ENCODE measurements at regions not wholly inside any gene's neighbourhood (a gene's known extent, or its start where the extent isn't known, plus 50 kb on each side); places are given as distances from the start of the nearest gene placed in this dataset.

- H3K27me3 Mint-ChIP-seq: no peaks in the 10 kb centered on the region
- H3K9me3 Mint-ChIP-seq: no peaks in the 10 kb centered on the region
- TF ChIP-seq CTCF (IDR thresholded peaks at IDR 0.05): no peak
- DNase-seq: no peak
- CTCF ChIA-PET: no interaction called here
- ATAC-seq (ENCODE audit: low read depth): no peak
- POLR2A ChIA-PET: no interaction called here
- no peak overlapping the region for H3K4me3 Mint-ChIP-seq
- no peaks in the 10 kb centered on the region for H3K36me3 Mint-ChIP-seq (ENCODE audit: low read depth)
- no peaks in the 10 kb centered on the region for H3K4me1 Mint-ChIP-seq
- no peak overlapping the region for H3K27ac Mint-ChIP-seq
- intact Hi-C loops (cut with micrococcal nuclease): no loop called here
Observed at GRCh38 chr3:110654843-110655502, 416.6 kb upstream of the NECTIN3 start.

- ATAC-seq (ENCODE audit: low read depth) (no peak), DNase-seq (no peak)
- no peak for TF ChIP-seq CTCF (IDR thresholded peaks at IDR 0.05)
- ChIA-PET POLR2A (no interaction called here), CTCF (no interaction called here)
- Mint-ChIP-seq H3K9me3 (no peaks in the 10 kb centered on the region), H3K4me3 (no peak overlapping the region), H3K36me3 (ENCODE audit: low read depth) (no peaks in the 10 kb centered on the region), H3K27me3 (no peaks in the 10 kb centered on the region), H3K4me1 (no peaks in the 10 kb centered on the region), H3K27ac (no peak overlapping the region)
- intact Hi-C loops (cut with micrococcal nuclease): no loop called here
Observed at GRCh38 chr3:110656394-110657025, 415.1 kb upstream of the NECTIN3 start.

GRCh38 chr3:110664148-110664547 is 407.5 kb upstream of the NECTIN3 start:
- POLR2A ChIA-PET: no interaction called here
- no peak for ATAC-seq (ENCODE audit: low read depth)
- DNase-seq: no peak
- peaks cover 4% of the 10 kb centered on the region for H3K9me3 Mint-ChIP-seq
- no peak overlapping the region for H3K27ac Mint-ChIP-seq
- CTCF ChIA-PET: no interaction called here
- H3K36me3 Mint-ChIP-seq (ENCODE audit: low read depth): no peaks in the 10 kb centered on the region
- no peaks in the 10 kb centered on the region for H3K27me3 Mint-ChIP-seq
- TF ChIP-seq CTCF (IDR thresholded peaks at IDR 0.05): no peak
- no peaks in the 10 kb centered on the region for H3K4me1 Mint-ChIP-seq
- intact Hi-C loops (cut with micrococcal nuclease): no loop called here
- H3K4me3 Mint-ChIP-seq: no peak overlapping the region

GRCh38 chr3:110666495-110666894 is 405.1 kb upstream of the NECTIN3 start:
- DNase-seq (no peak), ATAC-seq (ENCODE audit: low read depth) (no peak)
- Mint-ChIP-seq H3K9me3 (peaks cover 12% of the 10 kb centered on the region), H3K27ac (no peak overlapping the region), H3K4me3 (no peak overlapping the region), H3K27me3 (no peaks in the 10 kb centered on the region), H3K36me3 (ENCODE audit: low read depth) (no peaks in the 10 kb centered on the region), H3K4me1 (no peaks in the 10 kb centered on the region)
- TF ChIP-seq CTCF (IDR thresholded peaks at IDR 0.05): no peak
- POLR2A ChIA-PET: no interaction called here
- intact Hi-C loops (cut with micrococcal nuclease): no loop called here
- CTCF ChIA-PET: interaction anchor here (0.6 kb wide), 1 partner anchor 470 kb away, joined by 4 read pairs; no protein-coding TSS in a partner anchor

- Mint-ChIP-seq H3K4me1 (no peaks in the 10 kb centered on the region), H3K36me3 (ENCODE audit: low read depth) (no peaks in the 10 kb centered on the region), H3K27me3 (no peaks in the 10 kb centered on the region), H3K4me3 (no peak overlapping the region), H3K9me3 (peaks cover 12% of the 10 kb centered on the region), H3K27ac (no peak overlapping the region)
- ChIA-PET CTCF (no interaction called here), POLR2A (no interaction called here)
- no peak for ATAC-seq (ENCODE audit: low read depth)
- intact Hi-C loops (cut with micrococcal nuclease): no loop called here
- no peak for TF ChIP-seq CTCF (IDR thresholded peaks at IDR 0.05)
- DNase-seq: no peak
Observed at GRCh38 chr3:110667216-110667615, 404.4 kb upstream of the NECTIN3 start.

All from activated B cell treated with CpG ODN at 0.5 μM for 24 hours (primary cell).